Epithelial cell of prostate (primary cell): ENCODE measurements at regions not wholly inside any gene's neighbourhood (a gene's known extent, or its start where the extent isn't known, plus 50 kb on each side); places are given as distances from the start of the nearest gene placed in this dataset.
"Not testable (repeated sequence)": the region's sequence is repeated elsewhere in the genome, so short reads cannot be mapped to it uniquely, and the experiment has no call there.

Experiments used
- DNase-seq: peaks from one replicate; pipeline ENCODE4 v3.0.0-alpha.2; 2011; ENCODE audit warnings: low read depth, low spot score
- H3K27ac ChIP-seq: fragments of 450-650 bp; 2 replicates; pipeline ENCODE4 v1.5.1; 2017; ENCODE audit warnings: mild to moderate bottlenecking

- H3K27ac ChIP-seq = peak overlapping the region; percentile 82
- DNase-seq = no peak
Measured at GRCh38 chr1:224559981-224560728, 56.0 kb upstream of the CNIH3 start.

- H3K27ac ChIP-seq = peak overlapping the region; percentile 80
Measured at GRCh38 chr1:224562881-224563280, 53.2 kb upstream of the CNIH3 start.

GRCh38 chr1:224563666-224564065 is 52.5 kb upstream of the CNIH3 start:
- DNase-seq = no peak
- H3K27ac ChIP-seq = peak overlapping the region; percentile 80

More at GRCh38 chr1:224562881-224563280, 53.2 kb upstream of the CNIH3 start:
- DNase-seq = not testable (repeated sequence)

- H3K27ac ChIP-seq = peak overlapping the region; percentile 80
- DNase-seq = no peak
Measured at GRCh38 chr1:224564454-224565084, 51.5 kb upstream of the CNIH3 start.

GRCh38 chr1:224565186-224565585 is 50.9 kb upstream of the CNIH3 start:
- DNase-seq = peak; percentile 72
- H3K27ac ChIP-seq = peak overlapping the region; percentile 80

- peak overlapping the region; percentile 80 for H3K27ac ChIP-seq
Measured at GRCh38 chr1:224565611-224566406, 50.3 kb upstream of the CNIH3 start.

More at GRCh38 chr1:224565611-224566406, 50.3 kb upstream of the CNIH3 start:
- no peak for DNase-seq
